GM19025 (cell line): ENCODE measurements at regions not wholly inside any gene's neighbourhood (a gene's known extent, or its start where the extent isn't known, plus 50 kb on each side); places are given as distances from the start of the nearest gene placed in this dataset.
A peak's percentile ranks its signal among the peaks of the same experiment; 100 is the strongest.

Source experiments
- ATAC-seq: cut with Tn5 transposase; IDR thresholded peaks from one replicate; pipeline ENCODE4 v1.9.1; 2021; ENCODE audit warnings: mild to moderate bottlenecking, low read depth, moderate library complexity; ENCODE audit not compliant: unreplicated experiment

GRCh38 chr5:89948977-89949376 is 460.6 kb downstream of the CETN3 start:
- no peak for ATAC-seq

DNA sequence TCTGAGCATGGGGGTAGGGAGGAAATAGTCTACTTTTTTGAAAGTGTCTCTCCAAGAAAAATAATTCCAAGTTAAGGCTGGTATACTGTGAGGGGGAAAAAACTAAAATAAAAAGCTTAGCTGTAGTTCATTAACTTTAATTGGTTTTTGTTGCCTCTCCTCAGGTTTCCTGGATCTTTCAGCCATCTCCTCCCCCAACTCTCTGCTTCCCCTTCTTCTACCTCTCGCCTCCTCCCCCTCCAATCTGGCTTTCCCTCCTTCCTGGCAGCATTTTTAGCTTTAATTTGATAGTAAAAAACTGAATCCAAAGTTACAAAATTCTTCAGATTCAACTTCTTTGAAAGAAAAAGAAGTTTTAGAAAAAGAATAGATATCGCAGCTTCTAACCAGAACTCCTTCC is 462.6 kb downstream of the CETN3 start:
- no peak for ATAC-seq

DNA sequence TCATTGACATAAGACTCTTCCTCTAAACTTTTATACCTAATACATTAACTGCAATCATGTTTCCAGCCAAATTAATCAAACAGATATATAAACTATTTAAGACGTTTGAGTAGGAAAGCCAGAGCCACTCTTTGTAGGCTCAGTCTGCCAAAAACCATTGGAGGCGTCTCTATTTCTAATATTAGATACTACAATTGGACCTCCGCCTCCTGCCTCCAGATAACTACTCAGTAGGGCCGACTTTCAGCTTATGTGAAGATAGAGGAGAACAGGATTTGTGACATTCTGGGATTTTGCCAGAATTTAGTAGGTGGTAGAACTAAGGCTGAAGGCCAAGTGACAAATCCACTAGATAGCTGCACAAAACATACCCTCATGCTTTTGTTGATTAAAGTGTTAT is 463.0 kb downstream of the CETN3 start:
- ATAC-seq, result no peak

- ATAC-seq, result no peak
Measured at GRCh38 chr5:89942171-89942570, 467.4 kb downstream of the CETN3 start.

DNA sequence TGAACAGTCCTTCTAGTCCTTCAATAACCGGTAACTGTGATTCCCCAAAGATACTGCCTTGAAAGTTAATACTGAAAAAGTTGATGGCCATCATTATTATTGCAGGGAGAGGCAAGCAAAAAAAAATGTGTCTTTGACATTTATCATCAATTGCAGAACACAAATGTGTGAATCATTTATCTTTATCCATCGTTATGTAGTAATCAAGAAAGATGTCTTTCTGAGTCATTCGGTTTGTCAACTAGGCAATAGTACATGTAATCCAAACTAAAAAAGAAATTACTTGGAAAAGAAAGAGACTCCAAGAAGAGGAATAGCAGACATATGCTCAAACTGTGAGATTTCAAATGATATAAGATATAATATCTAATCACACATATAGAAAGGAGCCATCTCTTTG is 473.0 kb downstream of the CETN3 start:
- ATAC-seq, result no peak

DNA sequence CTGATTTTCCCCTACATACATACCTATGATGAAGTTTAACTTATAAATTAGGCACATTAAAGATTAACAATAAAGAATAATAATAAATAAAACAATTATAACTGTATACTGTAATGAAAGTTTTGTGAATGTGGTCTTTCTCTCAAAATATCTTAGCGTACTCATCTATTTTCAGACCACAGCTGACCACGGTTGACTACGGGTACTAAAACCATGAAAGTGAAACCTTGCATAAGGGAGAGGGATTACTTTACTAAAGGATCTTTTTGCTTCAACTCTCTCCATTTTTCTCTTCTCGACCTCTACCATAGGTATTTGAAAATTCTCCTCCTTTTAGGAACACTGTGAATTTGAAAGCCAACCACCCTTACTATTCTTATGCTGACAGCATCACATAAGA is 475.5 kb downstream of the CETN3 start:
- ATAC-seq, result no peak

DNA sequence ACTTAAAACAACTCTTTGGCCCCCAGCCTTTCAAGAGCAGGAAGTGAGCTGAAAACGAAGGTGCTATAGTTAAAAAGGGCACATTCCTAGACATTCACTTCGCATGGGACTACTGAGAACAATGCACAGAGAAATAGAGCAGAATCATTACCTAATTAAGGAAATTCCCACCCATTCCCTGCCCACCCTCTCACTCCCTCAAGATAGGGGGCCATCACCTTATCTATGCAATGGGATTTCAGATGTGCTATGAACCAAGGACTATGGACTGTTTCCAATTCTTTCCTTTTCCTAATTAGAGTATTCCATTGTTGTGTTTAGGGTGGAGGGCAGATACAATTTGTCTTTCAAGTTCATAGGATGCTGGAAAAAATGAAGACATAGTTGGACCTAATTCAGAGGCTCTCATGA is 476.8 kb downstream of the CETN3 start:
- ATAC-seq, result no peak

- ATAC-seq, result peak; percentile 77
Measured at GRCh38 chr5:89930591-89931392, 478.8 kb downstream of the CETN3 start.

- ATAC-seq, result no peak
Measured at GRCh38 chr5:89929834-89930233, 479.7 kb downstream of the CETN3 start.

GRCh38 chr5:89929173-89929572 is 480.4 kb downstream of the CETN3 start:
- ATAC-seq, result no peak

GRCh38 chr5:89922161-89922560 is 487.4 kb downstream of the CETN3 start:
- no peak for ATAC-seq

- no peak for ATAC-seq
Measured at GRCh38 chr5:89917112-89917511, 492.4 kb downstream of the CETN3 start.

DNA sequence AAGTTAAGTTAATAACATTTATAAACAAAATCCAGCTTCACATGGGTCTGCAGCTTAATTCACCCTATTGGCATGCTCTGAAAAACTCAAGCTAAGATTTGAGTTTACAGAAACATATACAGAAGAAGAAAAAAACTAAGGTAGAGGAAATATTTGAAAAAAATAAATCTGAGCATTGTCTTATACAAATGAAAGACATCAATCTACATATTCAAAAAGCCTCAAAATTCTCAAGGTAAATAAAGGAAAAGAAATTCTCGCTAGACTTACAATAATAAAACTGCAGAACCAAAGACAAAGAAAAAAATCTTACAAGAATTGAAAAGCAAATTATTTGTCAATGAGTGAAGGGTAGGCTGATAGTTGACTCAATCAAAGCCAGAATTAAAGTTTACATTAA is 493.4 kb downstream of the CETN3 start:
- ATAC-seq, result no peak

DNA sequence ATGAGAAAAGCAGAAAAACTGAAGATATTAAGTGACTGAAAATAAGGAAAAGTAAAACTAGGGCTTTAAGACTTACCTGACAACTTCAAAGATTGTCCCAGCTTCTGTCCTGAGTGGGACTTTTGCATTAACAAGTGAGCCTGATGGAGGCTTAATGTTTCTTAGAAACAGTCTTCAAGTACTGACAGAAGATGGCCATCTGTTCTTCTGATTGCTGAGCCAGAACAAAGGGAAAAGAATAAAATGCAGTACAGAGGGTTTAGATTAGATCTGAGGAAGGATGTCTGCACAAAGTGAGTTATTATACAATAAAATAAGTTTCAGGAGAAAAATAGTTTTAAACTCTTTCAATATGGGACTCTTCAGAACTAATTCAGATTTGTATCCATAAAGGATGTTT is 500.7 kb downstream of the CETN3 start:
- ATAC-seq, result no peak

DNA sequence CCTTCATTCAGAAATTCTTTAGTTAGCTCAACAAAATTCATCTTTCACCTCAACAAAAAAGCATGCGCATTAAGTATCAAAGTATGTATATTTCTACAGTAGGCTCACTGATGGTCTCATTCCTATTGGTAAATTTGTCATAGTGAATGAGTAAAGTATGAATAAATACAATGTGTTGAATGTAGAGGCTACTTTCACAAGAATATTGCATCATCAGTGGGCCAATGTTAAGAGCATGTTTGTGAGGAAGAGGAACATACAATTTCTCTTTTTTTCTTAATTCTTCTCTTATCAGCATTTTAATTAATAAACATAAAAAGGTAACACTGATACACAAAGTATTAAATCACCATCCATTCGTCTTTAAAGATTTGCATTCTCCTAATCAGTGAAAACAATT is 505.1 kb downstream of the CETN3 start:
- ATAC-seq, result no peak

DNA sequence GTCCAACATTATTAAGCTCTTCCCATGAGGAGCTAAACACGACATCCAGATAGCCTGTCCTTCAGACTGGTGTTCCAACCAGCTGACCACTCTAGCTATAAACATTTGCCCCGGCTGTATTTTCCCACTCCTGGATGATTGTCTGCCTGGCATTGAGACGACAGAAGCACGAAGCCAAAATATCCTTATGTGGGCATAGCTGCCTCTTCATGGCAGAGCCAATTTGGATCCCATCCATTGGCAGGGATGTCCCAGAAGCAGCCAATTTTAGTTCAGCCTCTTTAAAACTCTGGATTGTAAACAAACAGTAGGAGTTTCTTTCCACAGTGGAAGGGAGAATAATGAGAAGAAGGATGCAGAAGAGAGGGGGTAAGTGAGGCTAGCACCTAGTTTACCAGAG is 507.6 kb downstream of the CETN3 start:
- no peak for ATAC-seq

DNA sequence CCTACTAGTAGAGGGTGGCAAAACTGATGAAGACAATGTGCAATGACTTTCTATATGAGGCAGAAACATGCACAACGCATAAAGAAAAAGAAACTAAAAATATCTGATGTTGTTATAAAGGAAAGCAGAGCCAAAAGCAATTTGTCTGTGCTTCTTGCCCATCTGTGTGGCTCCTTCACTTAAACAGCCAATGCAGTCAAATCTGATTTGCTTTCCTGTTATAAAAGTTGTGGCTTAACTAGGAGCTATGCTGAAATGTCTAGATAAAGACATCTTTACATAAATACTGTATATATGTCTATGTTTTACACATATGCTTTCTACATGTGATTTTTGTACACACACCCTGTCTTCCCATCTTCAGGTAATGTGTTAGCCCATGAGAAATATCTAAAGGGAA is 508.2 kb downstream of the CETN3 start:
- ATAC-seq, result no peak

- no peak for ATAC-seq
Measured at GRCh38 chr5:89900346-89900745, 509.2 kb downstream of the CETN3 start.

DNA sequence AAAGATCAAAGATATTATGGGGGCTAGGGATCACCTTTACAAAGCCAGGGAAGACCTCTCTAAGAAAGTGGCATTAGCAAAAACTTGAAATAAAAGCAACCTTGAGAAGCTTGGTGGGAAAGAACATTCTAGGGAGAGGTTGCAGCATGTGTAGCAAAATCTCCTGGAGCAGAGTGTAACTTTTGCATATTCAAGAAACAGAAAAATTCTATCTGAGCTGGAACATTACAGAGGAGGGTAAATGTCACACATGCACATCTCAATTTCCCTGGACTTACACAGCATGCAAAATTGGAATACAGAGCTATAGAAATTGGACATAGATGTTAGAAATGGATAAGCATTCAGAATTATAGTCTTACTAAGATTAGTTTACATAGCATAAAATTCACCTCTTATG is 510.0 kb downstream of the CETN3 start:
- no peak for ATAC-seq

DNA sequence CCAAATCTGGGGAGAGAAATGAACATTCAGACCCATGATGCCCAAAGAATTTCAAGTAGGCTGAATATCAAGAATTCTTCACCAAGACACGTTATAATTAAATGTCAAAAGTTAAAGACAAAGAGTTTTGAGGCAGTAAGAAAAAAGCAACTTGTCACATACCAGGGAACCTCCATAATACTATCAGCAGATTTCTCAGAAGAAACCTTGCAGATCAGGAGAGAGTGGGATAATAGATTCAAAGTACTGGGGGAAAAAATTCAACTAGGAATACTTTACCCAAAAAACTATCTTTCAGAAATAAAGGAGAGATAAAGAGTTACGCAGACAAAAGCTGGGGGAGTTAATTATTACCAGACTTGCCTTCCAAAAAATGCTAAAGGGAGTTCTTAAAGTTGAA is 516.0 kb downstream of the CETN3 start:
- ATAC-seq, result no peak

- ATAC-seq, result no peak
Measured at GRCh38 chr5:89885670-89886069, 523.9 kb downstream of the CETN3 start.

- ATAC-seq, result no peak
Measured at GRCh38 chr5:89883967-89884366, 525.6 kb downstream of the CETN3 start.
